Karpas-422 (cell line): ENCODE measurements at regions not wholly inside any gene's neighbourhood (a gene's known extent, or its start where the extent isn't known, plus 50 kb on each side); places are given as distances from the start of the nearest gene placed in this dataset.
"Not testable (repeated sequence)": the region's sequence is repeated elsewhere in the genome, so short reads cannot be mapped to it uniquely, and the experiment has no call there.

Experiments
- DNase-seq: peaks from one replicate; pipeline ENCODE4 v3.0.0-alpha.2; 2015
- H2AFZ ChIP-seq: fragments of 200-600 bp; sonication (generic); 2 replicates; pipeline ENCODE4 v1.6.1; 2014; ENCODE audit warnings: antibody characterized with exemption, low read length, mixed read lengths
- H3K27ac ChIP-seq: fragments of 200-600 bp; sonication (generic); 2 replicates; pipeline ENCODE4 v1.5.1; 2014; ENCODE audit warnings: mild to moderate bottlenecking, low read length, moderate library complexity
- H3K27me3 ChIP-seq: fragments of 200-600 bp; sonication (generic); 2 replicates; pipeline ENCODE4 v1.6.1; 2014; ENCODE audit warnings: low read length, mixed read lengths
- H3K36me3 ChIP-seq: fragments of 200-600 bp; sonication (generic); 2 replicates; pipeline ENCODE4 v1.6.1; 2014; ENCODE audit warnings: low read length, mixed read lengths; ENCODE audit not compliant: insufficient read depth
- H3K4me1 ChIP-seq: fragments of 200-600 bp; sonication (generic); 2 replicates; pipeline ENCODE4 v1.6.1; 2014; ENCODE audit warnings: mild to moderate bottlenecking, low read length, mixed read lengths
- H3K4me2 ChIP-seq: fragments of 200-600 bp; sonication (generic); 2 replicates; pipeline ENCODE4 v1.6.1; 2014; ENCODE audit warnings: low read length, low read depth, mild to moderate bottlenecking; ENCODE audit not compliant: poor library complexity, severe bottlenecking
- H3K4me3 ChIP-seq: fragments of 200-600 bp; sonication (generic); 2 replicates; pipeline ENCODE4 v1.5.1; 2014; ENCODE audit warnings: mild to moderate bottlenecking, antibody characterized with exemption, low read length, mixed read lengths
- H3K79me2 ChIP-seq: fragments of 200-600 bp; sonication (generic); 2 replicates; pipeline ENCODE4 v1.6.1; 2014; ENCODE audit warnings: mild to moderate bottlenecking, low read length, mixed read lengths
- H3K9ac ChIP-seq: fragments of 200-600 bp; sonication (generic); 2 replicates; pipeline ENCODE4 v1.6.0; 2014; ENCODE audit warnings: low read length
- H3K9me2 ChIP-seq: fragments of 200-600 bp; sonication (generic), shearing (Covaris generic); replicated peaks from 2 replicates; pipeline ENCODE4 v1.6.0; 2014; ENCODE audit warnings: mild to moderate bottlenecking, low read length, moderate library complexity; ENCODE audit not compliant: insufficient read depth
- H3K9me3 ChIP-seq: fragments of 300-700, 200-600 bp; sonication (generic); 2 replicates; pipeline ENCODE4 v1.6.1; 2014; ENCODE audit warnings: low read length, mixed read lengths
- H4K20me1 ChIP-seq: fragments of 200-600 bp; sonication (generic); 2 replicates; pipeline ENCODE4 v1.6.1; 2014; ENCODE audit warnings: mild to moderate bottlenecking, antibody characterized with exemption, low read length, low read depth; ENCODE audit not compliant: insufficient read depth

DNA sequence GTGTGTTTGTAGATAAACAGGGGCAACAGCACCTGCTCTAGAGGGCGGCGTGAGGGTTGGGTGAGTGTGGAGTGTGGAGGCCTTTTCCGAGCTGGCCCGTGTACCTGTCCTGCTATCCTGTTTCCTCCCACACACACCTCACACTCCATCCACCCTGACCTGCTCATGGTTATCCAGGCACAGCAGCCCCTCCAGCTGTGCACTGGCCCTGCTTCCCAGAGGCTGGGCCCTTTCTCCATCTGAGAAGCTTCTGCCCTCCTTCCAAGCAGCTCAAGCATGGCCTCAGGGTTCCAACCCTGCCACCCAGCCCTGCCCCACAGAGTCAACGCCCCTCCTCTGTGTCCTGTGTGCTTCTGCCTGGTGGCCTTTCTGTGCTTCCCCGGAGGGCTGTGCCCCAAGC is 86.9 kb downstream of the SOX1 start:
- H3K27me3 ChIP-seq, result no peaks in the 10 kb centered on the region
- no peak overlapping the region for H3K4me2 ChIP-seq
- no peak overlapping the region for H3K9ac ChIP-seq
- H3K79me2 ChIP-seq, result no peaks in the 10 kb centered on the region
- H3K9me3 ChIP-seq, result peaks cover 5% of the 10 kb centered on the region; the same call in 1 of the 2 replicates
- H3K4me1 ChIP-seq, result no peaks in the 10 kb centered on the region
- no peaks in the 10 kb centered on the region for H3K36me3 ChIP-seq
- no peak for DNase-seq
- no peaks in the 10 kb centered on the region for H3K9me2 ChIP-seq
- H3K27ac ChIP-seq, result no peak overlapping the region
- no peak overlapping the region for H3K4me3 ChIP-seq
- H2AFZ ChIP-seq, result no peak overlapping the region
- no peaks in the 10 kb centered on the region for H4K20me1 ChIP-seq

DNA sequence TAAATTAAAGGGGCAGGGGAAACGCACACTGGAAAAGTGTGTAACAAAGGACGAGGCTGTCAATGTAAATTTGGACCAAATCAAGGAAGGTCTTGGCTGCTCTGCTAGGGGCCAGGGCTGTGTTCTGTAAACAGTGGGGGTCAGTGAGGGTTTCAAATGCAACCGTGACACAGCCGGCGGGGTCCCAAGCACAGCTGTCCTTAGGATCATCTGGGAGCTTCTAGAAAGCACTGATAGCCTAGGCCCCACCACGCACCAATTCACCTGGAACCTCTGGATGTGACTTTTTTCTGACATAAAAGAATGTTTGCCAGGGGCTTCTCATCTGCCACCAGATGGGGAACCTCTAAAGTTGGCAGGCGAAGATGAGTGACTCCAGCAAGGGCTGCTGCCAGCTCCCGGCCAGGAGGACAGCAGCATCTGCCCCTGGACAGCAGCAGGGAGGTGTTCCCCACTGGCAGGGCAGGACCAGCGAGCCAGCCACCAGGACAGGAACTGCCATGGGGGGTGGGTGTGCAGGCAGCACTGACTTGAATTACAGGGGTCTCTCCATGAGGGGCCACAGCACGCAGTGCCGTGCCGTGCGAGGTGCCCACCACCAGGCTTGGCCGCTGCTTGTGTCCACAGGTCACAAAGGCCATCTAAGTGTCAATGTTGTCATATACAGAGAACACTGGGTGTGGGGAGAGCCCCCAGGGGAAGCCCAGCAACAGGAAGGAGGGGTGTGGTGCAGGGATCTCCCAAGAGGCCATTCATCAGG is 87.5 kb downstream of the SOX1 start:
- no peaks in the 10 kb centered on the region for H3K36me3 ChIP-seq
- H3K4me2 ChIP-seq, result no peak overlapping the region
- H3K27me3 ChIP-seq, result no peaks in the 10 kb centered on the region
- H3K9me2 ChIP-seq, result no peaks in the 10 kb centered on the region
- H2AFZ ChIP-seq, result no peak overlapping the region
- H3K4me1 ChIP-seq, result no peaks in the 10 kb centered on the region
- no peak overlapping the region for H3K4me3 ChIP-seq
- H3K27ac ChIP-seq, result no peak overlapping the region
- H3K9ac ChIP-seq, result no peak overlapping the region
- peaks cover 5% of the 10 kb centered on the region; the same call in 1 of the 2 replicates for H3K9me3 ChIP-seq
- H3K79me2 ChIP-seq, result no peaks in the 10 kb centered on the region
- no peaks in the 10 kb centered on the region for H4K20me1 ChIP-seq
- no peak for DNase-seq

DNA sequence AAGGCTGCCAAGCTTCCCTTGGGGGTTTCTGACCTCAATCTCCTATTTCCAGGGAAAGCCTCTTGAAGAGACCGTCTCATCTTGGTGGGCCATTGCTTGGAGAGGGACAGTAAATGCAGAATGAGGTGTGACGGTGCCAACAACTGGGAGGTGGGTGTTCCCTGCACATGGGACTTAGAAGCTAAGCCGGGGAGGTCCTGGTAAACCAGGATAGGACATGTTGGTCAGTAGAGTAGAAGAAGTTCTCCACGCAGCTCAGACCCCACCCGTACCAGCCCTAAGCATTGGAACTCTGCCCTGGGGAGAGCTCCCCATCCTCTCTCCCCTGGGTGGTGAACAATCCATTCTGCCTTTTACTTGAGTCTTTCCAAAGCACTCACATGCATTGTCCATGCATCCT is 92.0 kb downstream of the SOX1 start:
- Histone ChIP-seq H3K4me2 (no peak overlapping the region), H3K27ac (no peak overlapping the region), H3K79me2 (no peaks in the 10 kb centered on the region), H3K9me3 (peaks cover 5% of the 10 kb centered on the region; the same call in 1 of the 2 replicates), H3K9ac (no peak overlapping the region), H4K20me1 (no peaks in the 10 kb centered on the region), H3K4me3 (no peak overlapping the region), H3K36me3 (no peaks in the 10 kb centered on the region), H2AFZ (no peak overlapping the region), H3K9me2 (no peaks in the 10 kb centered on the region), H3K4me1 (no peaks in the 10 kb centered on the region), H3K27me3 (no peaks in the 10 kb centered on the region)
- no peak for DNase-seq

DNA sequence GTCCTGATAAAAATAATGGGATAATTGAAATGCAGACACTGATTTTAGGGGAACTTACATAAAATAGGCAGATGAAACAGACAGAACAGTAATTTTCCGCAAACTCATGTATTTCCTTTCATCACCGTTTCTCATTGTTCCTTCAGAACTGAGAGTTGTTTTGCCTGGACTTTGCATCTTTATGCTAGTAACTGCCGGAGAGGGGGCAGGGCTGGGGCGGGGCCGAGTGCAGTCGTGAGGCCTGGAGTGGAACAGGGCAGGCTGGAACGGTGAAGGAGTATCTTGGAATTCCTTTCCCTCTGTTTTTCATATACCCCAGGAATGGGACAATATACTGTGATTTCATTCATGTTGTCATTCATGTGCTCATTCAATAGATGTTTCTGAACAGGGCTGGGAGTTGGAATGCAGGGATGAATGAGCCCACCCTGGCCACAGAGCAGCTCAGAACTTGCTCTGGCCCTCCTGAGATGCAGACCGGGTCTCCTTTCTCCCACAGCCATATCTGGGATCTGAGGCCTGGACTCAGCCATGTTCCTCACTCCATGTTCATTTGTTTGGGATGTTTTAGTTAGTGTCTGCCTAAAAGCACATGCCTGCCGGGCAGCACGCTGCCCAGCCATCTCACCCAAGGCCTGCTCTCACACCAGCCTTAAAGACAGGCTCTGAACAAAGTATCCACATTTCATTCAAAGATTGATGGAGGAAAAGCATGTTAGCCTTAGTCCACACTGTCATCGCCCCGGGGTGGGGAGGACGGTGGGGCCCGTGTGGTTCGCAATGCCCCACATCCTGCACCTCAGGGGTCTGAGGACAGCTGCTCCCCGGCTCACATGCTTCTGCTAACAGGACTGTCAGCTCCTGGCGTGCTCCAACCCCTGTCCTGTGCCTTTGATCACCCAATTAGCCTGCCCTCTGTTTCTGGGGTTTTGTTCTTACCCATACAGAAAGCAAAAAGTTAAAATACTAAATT is 92.9 kb downstream of the SOX1 start:
- no peak overlapping the region for H3K4me3 ChIP-seq
- no peak overlapping the region for H3K4me2 ChIP-seq
- peaks cover 5% of the 10 kb centered on the region; the same call in 1 of the 2 replicates for H3K9me3 ChIP-seq
- no peaks in the 10 kb centered on the region for H3K79me2 ChIP-seq
- H4K20me1 ChIP-seq, result no peaks in the 10 kb centered on the region
- no peaks in the 10 kb centered on the region for H3K27me3 ChIP-seq
- DNase-seq, result no peak
- H3K27ac ChIP-seq, result no peak overlapping the region
- H2AFZ ChIP-seq, result no peak overlapping the region
- H3K9ac ChIP-seq, result no peak overlapping the region
- H3K9me2 ChIP-seq, result no peaks in the 10 kb centered on the region
- no peaks in the 10 kb centered on the region for H3K36me3 ChIP-seq
- H3K4me1 ChIP-seq, result no peaks in the 10 kb centered on the region

DNA sequence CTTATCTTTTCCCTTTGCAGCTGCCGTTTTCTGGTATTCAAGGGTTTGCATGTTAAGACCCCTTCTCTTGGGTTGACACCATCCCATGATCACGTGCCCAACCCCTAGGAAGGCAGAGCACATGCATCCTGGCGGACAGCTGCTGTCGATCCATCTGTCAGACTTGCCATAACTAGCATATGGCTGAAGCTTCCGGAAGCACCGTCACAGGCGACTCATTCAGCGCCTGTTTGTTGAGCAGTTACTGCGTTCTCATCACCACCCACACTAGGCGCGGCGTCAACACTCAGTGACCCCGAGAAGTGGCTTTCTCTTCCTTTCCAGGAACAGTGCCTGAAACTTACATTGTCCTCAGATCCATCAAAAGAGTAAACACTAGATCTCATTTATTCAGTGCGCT is 93.6 kb downstream of the SOX1 start:
- no peaks in the 10 kb centered on the region for H3K27me3 ChIP-seq
- peaks cover 5% of the 10 kb centered on the region; the same call in 1 of the 2 replicates for H3K9me3 ChIP-seq
- no peaks in the 10 kb centered on the region for H3K9me2 ChIP-seq
- no peak for DNase-seq
- H3K9ac ChIP-seq, result no peak overlapping the region
- H2AFZ ChIP-seq, result no peak overlapping the region
- H3K4me1 ChIP-seq, result no peaks in the 10 kb centered on the region
- H4K20me1 ChIP-seq, result no peaks in the 10 kb centered on the region
- no peak overlapping the region for H3K4me2 ChIP-seq
- H3K27ac ChIP-seq, result no peak overlapping the region
- no peaks in the 10 kb centered on the region for H3K79me2 ChIP-seq
- no peaks in the 10 kb centered on the region for H3K36me3 ChIP-seq
- H3K4me3 ChIP-seq, result no peak overlapping the region

DNA sequence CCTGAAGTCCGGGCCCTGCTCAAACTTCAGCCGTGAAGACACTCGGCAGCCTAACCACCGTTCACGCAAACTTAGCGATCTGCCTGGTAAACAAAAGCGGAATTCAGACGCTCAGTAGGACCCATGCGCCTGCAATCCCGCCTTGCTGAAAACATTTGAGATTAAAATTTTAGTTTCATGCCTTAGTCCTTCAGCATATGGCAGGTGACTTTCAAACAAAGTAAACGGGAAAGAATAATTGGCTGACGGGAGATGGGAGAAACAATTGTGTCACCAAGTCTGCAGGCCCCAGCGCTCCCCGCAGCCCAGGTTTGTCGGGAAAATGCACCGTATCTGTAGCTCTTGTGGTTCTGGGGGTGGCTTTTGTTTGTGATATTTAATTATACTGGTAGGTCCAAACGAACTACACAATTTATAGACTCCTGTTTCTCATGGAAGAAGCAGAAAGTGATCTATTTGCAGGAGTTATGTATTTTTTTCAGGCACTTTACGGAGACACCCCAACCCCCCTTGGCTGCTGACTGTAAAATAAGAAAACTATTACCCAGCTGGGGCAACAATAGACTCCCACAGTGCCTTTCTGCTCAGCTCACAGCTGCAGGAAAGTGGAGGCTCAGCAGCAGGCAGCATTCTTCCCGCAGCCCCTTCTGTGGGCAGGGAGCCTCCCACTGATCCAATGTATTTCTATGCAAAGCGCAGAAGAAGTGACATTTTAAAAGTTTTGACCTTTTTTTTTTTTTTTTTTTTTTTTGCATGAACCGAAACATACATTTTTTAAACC is 94.8 kb downstream of the SOX1 start:
- Histone ChIP-seq H3K27me3 (no peaks in the 10 kb centered on the region), H3K4me3 (no peak overlapping the region), H3K9me2 (no peaks in the 10 kb centered on the region), H4K20me1 (no peaks in the 10 kb centered on the region), H2AFZ (no peak overlapping the region), H3K36me3 (no peaks in the 10 kb centered on the region), H3K27ac (no peak overlapping the region), H3K4me1 (no peaks in the 10 kb centered on the region), H3K9ac (no peak overlapping the region), H3K9me3 (peaks cover 5% of the 10 kb centered on the region; the same call in 1 of the 2 replicates), H3K4me2 (no peak overlapping the region), H3K79me2 (no peaks in the 10 kb centered on the region)
- no peak for DNase-seq

DNA sequence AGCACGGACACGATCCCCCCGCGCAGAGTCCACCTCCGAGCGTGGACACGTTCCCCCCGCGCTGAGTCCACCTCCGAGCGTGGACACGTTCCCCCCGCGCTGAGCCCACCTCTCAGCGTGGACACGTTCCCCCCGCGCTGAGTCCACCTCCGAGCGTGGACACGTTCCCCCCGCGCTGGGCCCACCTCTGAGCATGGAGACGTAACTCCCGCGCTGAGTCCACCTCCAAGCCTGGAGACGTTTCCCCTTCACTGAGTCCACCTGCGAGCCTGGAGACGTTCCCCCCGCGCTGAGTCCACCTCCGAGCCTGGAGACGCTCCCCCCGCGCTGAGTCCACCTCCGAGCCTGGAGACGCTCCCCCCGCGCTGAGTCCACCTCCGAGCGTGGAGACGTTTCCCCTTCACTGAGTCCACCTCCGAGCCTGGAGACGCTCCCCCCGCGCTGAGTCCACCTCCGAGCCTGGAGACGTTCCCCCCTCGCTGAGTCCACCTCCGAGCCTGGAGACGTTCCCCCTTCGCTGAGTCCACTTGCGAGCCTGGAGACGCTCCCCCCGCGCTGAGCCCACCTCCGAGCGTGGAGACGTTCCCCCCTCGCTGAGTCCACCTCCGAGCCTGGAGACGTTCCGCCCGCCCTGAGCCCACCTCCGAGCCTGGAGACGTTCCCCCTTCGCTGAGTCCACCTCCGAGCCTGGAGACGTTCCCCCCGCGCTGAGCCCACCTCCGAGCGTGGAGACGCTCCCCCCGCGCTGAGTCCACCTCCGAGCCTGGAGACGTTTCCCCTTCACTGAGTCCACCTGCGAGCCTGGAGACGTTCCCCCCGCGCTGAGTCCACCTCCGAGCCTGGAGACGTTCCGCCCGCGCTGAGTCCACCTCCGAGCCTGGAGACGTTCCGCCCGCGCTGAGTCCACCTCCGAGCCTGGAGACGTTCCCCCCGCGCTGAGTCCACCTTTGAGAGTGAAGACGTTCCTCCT is 97.0 kb downstream of the SOX1 start:
- H3K36me3 ChIP-seq, H3K27ac ChIP-seq, DNase-seq, H3K9me3 ChIP-seq, H4K20me1 ChIP-seq, H3K4me2 ChIP-seq, H2AFZ ChIP-seq, H3K4me1 ChIP-seq, H3K4me3 ChIP-seq, H3K79me2 ChIP-seq, H3K9ac ChIP-seq, H3K27me3 ChIP-seq, H3K9me2 ChIP-seq: not testable (repeated sequence)
